GM20000 (cell line): ENCODE measurements at regions not wholly inside any gene's neighbourhood (a gene's known extent, or its start where the extent isn't known, plus 50 kb on each side); places are given as distances from the start of the nearest gene placed in this dataset.
"Not testable (repeated sequence)": the region's sequence is repeated elsewhere in the genome, so short reads cannot be mapped to it uniquely, and the experiment has no call there.

Experiments used
- DNase-seq: peaks from one replicate; pipeline ENCODE4 v3.0.0; 2012; ENCODE audit warnings: low spot score
- CTCF ChIP-seq: IDR thresholded peaks from 2 replicates; pipeline ENCODE4 v1.5.1; 2012; ENCODE audit warnings: mild to moderate bottlenecking, control low read depth; ENCODE audit errors: extremely low read depth, missing control alignments

GRCh38 chr5:125481506-125482465 lies 735.3 kb upstream of the ZNF608 start:
- DNase-seq, result no peak

GRCh38 chr5:125483609-125484008 lies 737.2 kb upstream of the ZNF608 start:
- no peak for DNase-seq
- TF ChIP-seq CTCF, result no peak

More at GRCh38 chr5:125481506-125482465, 735.3 kb upstream of the ZNF608 start:
- no peak for TF ChIP-seq CTCF

GRCh38 chr5:125484272-125484741 lies 737.9 kb upstream of the ZNF608 start:
- no peak for DNase-seq
- no peak for TF ChIP-seq CTCF

- TF ChIP-seq CTCF, result no peak
- no peak for DNase-seq
These were observed 738.6 kb upstream of the ZNF608 start for GRCh38 chr5:125484742-125485641.

GRCh38 chr5:125485771-125486170 lies 739.3 kb upstream of the ZNF608 start:
- no peak for DNase-seq
- TF ChIP-seq CTCF, result no peak

GRCh38 chr5:125486634-125487033 lies 740.2 kb upstream of the ZNF608 start:
- TF ChIP-seq CTCF, result no peak
- DNase-seq, result no peak

GRCh38 chr5:125487231-125487630 lies 740.8 kb upstream of the ZNF608 start:
- no peak for DNase-seq
- TF ChIP-seq CTCF, result no peak

GRCh38 chr5:125487652-125488051 lies 741.2 kb upstream of the ZNF608 start:
- DNase-seq, result not testable (repeated sequence)
